GM12892 (cell line): ENCODE measurements at regions not wholly inside any gene's neighbourhood (a gene's known extent, or its start where the extent isn't known, plus 50 kb on each side); places are given as distances from the start of the nearest gene placed in this dataset.

Source experiments
- DNase-seq: peaks from one replicate; pipeline ENCODE4 v3.0.0; 2011; ENCODE audit not compliant: insufficient read length
- FAIRE-seq: peaks from 2 replicates; lab custom pipeline; 2011; peaks lifted over from hg19 to GRCh38; lab: Jason Lieb, UNC
- POLR2A ChIP-seq: IDR thresholded peaks from 2 replicates; pipeline ENCODE4 v1.6.1; 2011; ENCODE audit warnings: low read depth, low read length, control low read depth
- POLR2AphosphoS5 ChIP-seq: IDR thresholded peaks from 2 replicates; pipeline ENCODE4 v1.6.1; 2011; ENCODE audit warnings: low read depth, low read length, control low read depth
- TAF1 ChIP-seq: IDR thresholded peaks from 2 replicates; pipeline ENCODE4 v1.6.1; 2011; ENCODE audit warnings: low read depth, mild to moderate bottlenecking, control low read depth, low read length, borderline replicate concordance

GRCh38 chr4:166400270-166400894, 527.3 kb downstream of the TLL1 start:
- DNase-seq (no peak), FAIRE-seq (no peak)
- TF ChIP-seq TAF1 (no peak), POLR2AphosphoS5 (no peak), POLR2A (no peak)

- no peak for DNase-seq
- no peak for TF ChIP-seq POLR2AphosphoS5
- TF ChIP-seq TAF1, result no peak
- FAIRE-seq, result no peak
Observed at GRCh38 chr4:166413356-166413755, 540.3 kb downstream of the TLL1 start.

- FAIRE-seq (no peak), DNase-seq (no peak)
- TF ChIP-seq POLR2AphosphoS5 (no peak), POLR2A (no peak), TAF1 (no peak)
Observed at GRCh38 chr4:166414431-166414830, 541.4 kb downstream of the TLL1 start.

GRCh38 chr4:166415749-166416148, 542.7 kb downstream of the TLL1 start:
- FAIRE-seq (no peak), DNase-seq (no peak)
- TF ChIP-seq POLR2A, result no peak
- TF ChIP-seq POLR2AphosphoS5, result no peak

- DNase-seq (no peak), FAIRE-seq (no peak)
- TF ChIP-seq TAF1 (no peak), POLR2A (no peak), POLR2AphosphoS5 (no peak)
Observed at GRCh38 chr4:166421556-166422156, 548.6 kb downstream of the TLL1 start.

GRCh38 chr4:166422475-166422874, 549.4 kb downstream of the TLL1 start:
- no peak for TF ChIP-seq POLR2A
- no peak for TF ChIP-seq POLR2AphosphoS5
- TF ChIP-seq TAF1, result no peak
- no peak for FAIRE-seq
- DNase-seq, result no peak

GRCh38 chr4:166426300-166426863, 553.3 kb downstream of the TLL1 start:
- DNase-seq, result no peak
- TF ChIP-seq POLR2A (no peak), POLR2AphosphoS5 (no peak), TAF1 (no peak)
- no peak for FAIRE-seq

GRCh38 chr4:166432125-166432524, 559.1 kb downstream of the TLL1 start:
- no peak for DNase-seq
- FAIRE-seq, result no peak
- no peak for TF ChIP-seq POLR2A
- no peak for TF ChIP-seq POLR2AphosphoS5
- no peak for TF ChIP-seq TAF1

GRCh38 chr4:166432842-166433241, 559.8 kb downstream of the TLL1 start:
- FAIRE-seq, result no peak
- no peak for TF ChIP-seq TAF1
- TF ChIP-seq POLR2A, result no peak
- TF ChIP-seq POLR2AphosphoS5, result no peak
- no peak for DNase-seq

GRCh38 chr4:166435449-166435848, 562.4 kb downstream of the TLL1 start:
- DNase-seq (no peak), FAIRE-seq (no peak)
- TF ChIP-seq TAF1 (no peak), POLR2AphosphoS5 (no peak), POLR2A (no peak)

GRCh38 chr4:166458756-166459155, 585.7 kb downstream of the TLL1 start:
- TF ChIP-seq POLR2A (no peak), TAF1 (no peak)
- DNase-seq, result no peak
- no peak for FAIRE-seq

- TF ChIP-seq POLR2A (no peak), POLR2AphosphoS5 (no peak), TAF1 (no peak)
- FAIRE-seq (no peak), DNase-seq (no peak)
Observed at GRCh38 chr4:166459621-166460020, 586.6 kb downstream of the TLL1 start.
